Activated T-cell treated with anti-CD3 and anti-CD28 coated beads for 24 hours (primary cell): ENCODE measurements at regions not wholly inside any gene's neighbourhood (a gene's known extent, or its start where the extent isn't known, plus 50 kb on each side); places are given as distances from the start of the nearest gene placed in this dataset.
"Not testable (repeated sequence)": the region's sequence is repeated elsewhere in the genome, so short reads cannot be mapped to it uniquely, and the experiment has no call there.

Experiments
- DNase-seq: peaks from one replicate; pipeline ENCODE4 v3.0.0-alpha.2; 2020; ENCODE audit warnings: low read depth

- DNase-seq: no peak
Measured at GRCh38 chr6:154923199-154923869, 71.8 kb upstream of the TIAM2 start.

GRCh38 chr6:154925130-154925529 lies 70.0 kb upstream of the TIAM2 start:
- DNase-seq: no peak

- DNase-seq: no peak
Measured at GRCh38 chr6:154926366-154926765, 68.7 kb upstream of the TIAM2 start.

- DNase-seq: peak; percentile 63
Measured at GRCh38 chr6:154928325-154928922, 66.7 kb upstream of the TIAM2 start.

GRCh38 chr6:154930451-154930851 lies 64.7 kb upstream of the TIAM2 start:
- DNase-seq: no peak

- DNase-seq: no peak
Measured at GRCh38 chr6:154931711-154932424, 63.2 kb upstream of the TIAM2 start.

GRCh38 chr6:154932515-154933027 lies 62.5 kb upstream of the TIAM2 start:
- DNase-seq: no peak

- no peak for DNase-seq
Measured at GRCh38 chr6:154933181-154933827, 61.8 kb upstream of the TIAM2 start.

- DNase-seq: no peak
Measured at GRCh38 chr6:154937306-154938220, 57.6 kb upstream of the TIAM2 start.

- no peak for DNase-seq
Measured at GRCh38 chr6:154938221-154938580, 56.9 kb upstream of the TIAM2 start.

GRCh38 chr6:154938727-154939285 lies 56.3 kb upstream of the TIAM2 start:
- not testable (repeated sequence) for DNase-seq

- DNase-seq: no peak
Measured at GRCh38 chr6:154942770-154943169, 52.3 kb upstream of the TIAM2 start.

- DNase-seq: no peak
Measured at GRCh38 chr6:154945271-154945890, 49.7 kb upstream of the TIAM2 start.
